Limb (tissue), 2 donors: ENCODE measurements at regions not wholly inside any gene's neighbourhood (a gene's known extent, or its start where the extent isn't known, plus 50 kb on each side); places are given as distances from the start of the nearest gene placed in this dataset.
"Not testable (repeated sequence)": the region's sequence is repeated elsewhere in the genome, so short reads cannot be mapped to it uniquely, and the experiment has no call there.

Experiments used
- DNase-seq, 2 donors: peaks; one replicate each; pipeline ENCODE4 v3.0.0-alpha.2; 2016; ENCODE audit errors: extremely low spot score in 2 of 2

DNA sequence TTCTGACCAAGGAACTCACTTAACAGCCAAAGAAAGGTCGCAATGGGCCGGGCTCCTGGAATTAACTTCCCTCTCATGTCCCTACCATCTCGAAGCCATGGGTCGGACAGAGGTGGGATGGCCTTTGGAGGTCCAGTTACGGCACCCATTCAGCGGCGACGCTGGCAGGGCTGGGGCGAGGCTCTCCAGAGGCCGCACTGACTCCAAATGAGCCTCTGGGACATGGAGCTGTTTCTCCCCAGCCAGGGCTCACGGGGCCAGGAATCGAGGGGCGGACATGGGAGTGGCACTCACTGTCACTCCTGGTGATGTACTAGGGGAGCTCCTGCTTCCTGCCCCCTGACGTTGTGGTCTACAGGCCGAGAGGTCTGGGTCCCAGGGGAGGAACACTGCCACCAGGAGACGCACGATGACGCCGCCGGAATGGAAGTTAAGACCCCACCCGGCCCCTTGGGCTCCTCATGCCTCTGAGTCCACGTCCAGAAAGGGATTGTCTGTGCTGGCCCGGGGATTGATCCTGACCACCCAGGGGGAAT is 60.7 kb upstream of the METRNL start:
- DNase-seq, result no peak

DNA sequence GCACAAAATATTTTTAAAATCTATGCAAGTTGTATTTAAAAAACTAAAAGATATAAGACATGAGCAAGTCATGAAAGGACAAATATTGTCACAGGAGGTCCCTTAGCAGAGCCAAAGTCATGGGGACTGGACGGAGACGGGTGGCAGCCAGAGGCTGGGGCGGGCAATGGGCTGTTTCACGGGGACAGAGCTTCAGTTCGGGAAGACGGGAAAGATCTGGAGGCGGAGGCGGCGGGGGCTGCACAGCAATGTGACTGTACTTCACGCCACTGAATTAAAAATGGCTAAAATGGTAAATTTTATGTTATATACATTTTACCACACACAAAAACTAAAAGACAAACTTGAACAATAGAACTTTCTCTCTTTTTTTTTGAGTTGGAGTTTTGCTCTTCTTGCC is 60.0 kb upstream of the METRNL start:
- DNase-seq, result no peak

DNA sequence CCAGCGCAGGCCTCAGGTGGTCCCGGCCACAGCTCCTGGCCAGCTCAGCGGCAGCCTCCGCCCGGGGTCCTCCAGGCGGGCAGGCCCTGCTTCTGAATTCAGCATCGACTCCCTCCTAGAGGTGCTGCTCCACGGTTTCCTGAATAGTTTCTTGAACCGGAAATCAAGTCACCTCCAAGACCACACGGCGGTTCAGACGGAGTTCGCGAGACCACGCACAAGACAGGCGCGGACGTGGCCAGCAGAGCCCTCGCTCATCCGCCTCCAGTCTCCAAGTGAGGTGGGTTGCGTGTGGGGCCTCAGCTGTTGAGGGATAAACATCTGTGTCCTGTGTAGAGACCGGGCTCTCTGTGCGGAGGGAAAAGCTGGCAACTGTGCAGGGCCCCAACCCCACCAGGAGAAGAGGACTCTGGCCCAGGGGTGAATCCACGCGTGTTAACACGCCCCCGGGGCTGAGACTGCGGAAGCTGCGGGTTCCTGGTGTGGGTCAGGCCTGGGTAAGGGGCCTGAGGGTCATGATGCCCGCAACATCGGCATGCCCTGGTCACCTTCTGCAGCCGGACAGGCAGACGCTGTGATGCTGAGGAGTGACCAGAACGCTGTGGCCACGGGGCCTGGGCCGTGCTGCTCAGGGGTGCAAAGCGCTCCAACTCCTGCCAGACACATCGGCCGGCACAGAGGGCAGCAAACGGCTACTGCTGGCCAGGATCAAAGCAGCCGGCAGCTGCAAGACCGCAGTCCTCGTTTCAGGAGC is 55.0 kb upstream of the METRNL start:
- no peak for DNase-seq

- DNase-seq, result no peak
Observed at GRCh38 chr17:83025636-83026280, 53.7 kb upstream of the METRNL start.

- DNase-seq, result no peak
Observed at GRCh38 chr17:83026311-83026811, 53.0 kb upstream of the METRNL start.

DNA sequence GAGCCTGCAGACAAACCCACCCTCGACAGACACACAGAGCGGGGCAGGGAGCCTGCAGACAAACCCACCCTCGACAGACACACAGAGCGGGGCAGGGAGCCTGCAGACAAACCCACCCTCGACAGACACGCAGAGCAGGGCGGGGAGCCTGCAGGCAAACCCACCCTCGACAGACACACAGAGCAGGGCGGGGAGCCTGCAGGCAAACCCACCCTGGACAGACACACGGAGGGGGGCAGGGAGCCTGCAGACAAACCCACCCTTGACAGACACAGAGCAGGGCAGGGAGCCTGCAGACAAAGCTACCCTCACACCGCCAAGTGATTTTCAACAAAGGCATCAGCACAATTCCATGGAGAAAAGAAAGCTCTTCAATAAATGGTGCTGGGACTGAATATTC is 52.5 kb upstream of the METRNL start:
- not testable (repeated sequence) for DNase-seq

DNA sequence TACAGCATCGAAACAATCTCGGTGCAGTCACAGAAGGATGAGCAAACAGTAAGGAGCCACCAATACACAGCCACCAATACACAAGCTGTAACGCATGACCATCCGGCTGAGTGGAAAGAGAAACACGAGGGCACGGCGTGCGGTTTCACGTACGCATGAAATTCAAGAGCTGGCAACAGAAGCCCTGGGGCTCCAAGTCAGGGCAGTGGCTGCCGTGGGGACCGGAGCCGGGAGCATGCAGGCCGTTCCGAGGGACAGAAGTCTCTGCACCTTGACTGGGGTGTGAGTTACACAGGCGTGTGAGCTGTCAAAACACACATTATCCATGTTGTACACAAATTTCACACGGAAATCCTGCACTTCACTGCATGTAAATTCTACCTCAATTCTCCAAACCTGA is 50.6 kb upstream of the METRNL start:
- peak in 1 of 2 donors; percentile 9 for DNase-seq

GRCh38 chr17:83029571-83029970 is 49.8 kb upstream of the METRNL start:
- DNase-seq, result peak in 1 of 2 donors; percentile 7
